CD4-positive, alpha-beta T cell treated with Interleukin-21 for 1 hour (primary cell): ENCODE measurements at regions not wholly inside any gene's neighbourhood (a gene's known extent, or its start where the extent isn't known, plus 50 kb on each side); places are given as distances from the start of the nearest gene placed in this dataset.
"Not testable (repeated sequence)": the region's sequence is repeated elsewhere in the genome, so short reads cannot be mapped to it uniquely, and the experiment has no call there.

Experiments used
- DNase-seq: peaks from one replicate; pipeline ENCODE4 v3.0.0-alpha.2; 2020

GRCh38 chr4:154983714-154984113 lies 202.6 kb downstream of the RBM46 start:
- no peak for DNase-seq

- no peak for DNase-seq
These were observed 203.1 kb downstream of the RBM46 start for GRCh38 chr4:154984148-154984547.

- no peak for DNase-seq
These were observed 203.5 kb downstream of the RBM46 start for GRCh38 chr4:154984616-154985015.

GRCh38 chr4:154985673-154986072 lies 204.6 kb downstream of the RBM46 start:
- DNase-seq = no peak

- DNase-seq = no peak
These were observed 207.4 kb downstream of the RBM46 start for GRCh38 chr4:154988511-154988910.

- DNase-seq = no peak
These were observed 208.4 kb downstream of the RBM46 start for GRCh38 chr4:154989511-154989910.

DNA sequence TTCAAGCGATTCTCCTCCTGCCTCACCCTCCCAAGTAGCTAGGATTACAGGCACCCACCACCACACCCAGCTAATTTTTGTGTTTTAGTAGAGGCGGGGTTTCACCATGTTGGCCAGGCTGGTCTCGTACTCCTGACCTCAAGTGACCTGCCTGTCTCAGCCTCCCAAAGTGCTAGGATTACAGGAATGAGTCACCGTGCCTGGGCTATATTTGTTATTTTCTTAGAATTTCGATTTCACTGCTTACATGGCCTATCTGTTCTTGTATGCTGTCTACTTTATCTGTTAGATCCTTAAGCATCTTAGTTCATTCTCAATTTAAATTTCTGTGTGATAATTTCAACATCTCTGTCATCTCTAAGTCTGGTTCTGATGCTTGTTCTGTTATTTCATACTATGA lies 210.6 kb upstream of the NPY2R start:
- not testable (repeated sequence) for DNase-seq

DNA sequence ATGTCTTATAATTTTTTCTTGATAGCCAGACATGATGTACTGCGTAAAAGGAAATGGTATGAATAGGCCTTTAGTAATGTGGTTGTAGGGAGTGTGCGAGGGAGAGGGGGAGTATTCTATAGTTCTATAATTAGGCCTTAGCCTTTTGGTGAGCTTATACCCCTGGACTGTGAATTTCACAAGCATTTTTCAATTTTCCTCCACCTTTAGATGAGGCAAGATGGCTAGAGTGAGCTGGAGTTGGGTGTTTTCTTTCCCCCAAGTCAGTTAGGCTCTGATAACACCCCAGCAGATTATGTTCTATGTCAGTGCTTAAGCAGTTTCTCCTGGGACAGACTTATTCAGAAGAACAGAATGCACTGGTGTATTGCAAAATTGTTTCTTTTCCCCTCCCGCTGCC lies 210.2 kb upstream of the NPY2R start:
- no peak for DNase-seq

- DNase-seq = no peak
These were observed 209.7 kb upstream of the NPY2R start for GRCh38 chr4:154998773-154999172.

DNA sequence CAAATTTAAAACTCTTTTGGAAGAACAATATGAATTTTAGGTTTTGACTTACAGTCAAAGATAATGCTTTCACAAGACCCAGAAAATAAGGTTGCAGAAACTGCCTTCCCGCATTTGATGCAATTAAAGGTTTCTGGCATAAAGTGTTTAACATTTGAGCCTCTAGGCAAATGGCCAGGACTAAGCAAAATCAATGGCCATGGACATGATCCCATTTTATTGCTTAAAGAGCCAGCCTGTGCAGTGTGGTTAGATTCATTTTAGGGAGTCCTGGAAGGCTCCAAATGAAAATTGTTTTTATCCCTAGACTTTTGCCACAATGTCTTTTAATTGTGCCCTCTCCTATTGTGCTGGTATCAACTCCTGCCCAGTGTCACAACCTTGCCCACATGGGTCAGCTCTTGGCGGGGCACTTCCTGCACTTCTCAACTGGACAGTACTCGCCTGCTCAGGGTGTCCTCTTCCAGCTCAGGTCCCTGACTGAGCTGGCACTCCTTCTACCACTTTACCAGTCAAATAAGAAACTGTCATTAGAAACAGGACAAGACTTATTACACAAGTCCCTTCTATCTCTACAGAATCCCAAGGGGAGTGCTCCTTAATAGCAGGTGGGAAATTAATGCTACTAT lies 208.4 kb upstream of the NPY2R start:
- DNase-seq = no peak

DNA sequence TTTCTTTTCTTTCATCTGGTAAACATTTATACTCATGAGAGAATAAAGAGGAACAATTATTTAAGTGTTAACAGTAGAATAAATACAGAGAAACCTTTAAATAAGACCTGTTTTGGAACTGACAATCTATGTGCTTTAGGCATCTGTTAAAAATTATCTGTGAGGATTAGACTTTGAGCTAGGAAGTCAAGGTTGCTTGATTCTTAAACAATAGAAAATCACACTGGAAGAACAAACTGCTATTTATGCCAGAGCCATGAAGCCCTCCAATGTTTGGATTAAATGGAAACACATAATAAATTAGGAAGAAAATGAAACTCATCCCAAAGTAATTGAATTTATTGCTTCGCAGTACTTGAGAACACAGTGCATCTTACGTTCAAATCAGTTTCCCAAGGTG lies 207.2 kb upstream of the NPY2R start:
- DNase-seq = no peak

- no peak for DNase-seq
These were observed 202.9 kb upstream of the NPY2R start for GRCh38 chr4:155005395-155006090.

DNA sequence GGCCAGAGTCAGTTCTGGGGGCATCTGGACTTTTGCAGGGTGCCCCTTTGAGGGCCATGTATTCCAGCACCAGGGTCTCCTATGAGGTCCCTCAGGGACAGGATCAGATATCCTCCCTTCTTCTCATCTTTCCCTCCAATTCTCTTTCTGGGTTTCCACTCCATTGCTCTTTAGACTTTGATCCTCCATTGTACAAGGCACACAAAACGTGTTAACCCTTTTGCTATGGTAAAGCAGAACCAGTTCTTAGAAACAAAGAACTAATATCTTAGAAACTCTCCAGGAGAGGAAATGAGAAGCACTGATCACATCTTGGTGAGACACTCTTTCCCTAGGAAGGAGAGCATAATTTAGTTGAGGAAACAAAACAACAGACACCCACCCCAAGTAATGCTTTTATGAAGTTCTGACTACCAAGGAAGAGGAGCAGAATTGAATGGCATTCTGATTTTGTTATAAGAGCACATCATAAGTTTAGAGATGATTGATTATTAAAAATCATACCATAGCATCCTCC lies 200.7 kb upstream of the NPY2R start:
- no peak for DNase-seq

DNA sequence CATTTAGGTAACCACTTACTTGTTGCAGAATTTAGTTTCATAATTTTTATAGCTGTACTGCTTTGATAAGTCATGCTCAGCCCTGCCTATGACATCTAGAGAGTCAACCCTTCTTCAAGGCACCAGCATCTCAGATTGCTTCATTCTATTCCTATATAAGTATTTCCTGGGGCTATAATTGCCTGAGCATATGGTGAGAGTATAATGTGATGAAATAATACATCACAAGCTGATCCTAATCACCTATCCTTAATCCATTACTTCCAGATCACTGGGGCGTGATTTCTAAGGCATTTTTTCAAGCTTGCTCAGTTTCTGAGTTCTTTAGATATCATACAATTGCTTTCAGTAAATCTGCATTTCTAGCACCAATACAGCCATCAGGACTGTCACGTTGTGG lies 200.0 kb upstream of the NPY2R start:
- no peak for DNase-seq

DNA sequence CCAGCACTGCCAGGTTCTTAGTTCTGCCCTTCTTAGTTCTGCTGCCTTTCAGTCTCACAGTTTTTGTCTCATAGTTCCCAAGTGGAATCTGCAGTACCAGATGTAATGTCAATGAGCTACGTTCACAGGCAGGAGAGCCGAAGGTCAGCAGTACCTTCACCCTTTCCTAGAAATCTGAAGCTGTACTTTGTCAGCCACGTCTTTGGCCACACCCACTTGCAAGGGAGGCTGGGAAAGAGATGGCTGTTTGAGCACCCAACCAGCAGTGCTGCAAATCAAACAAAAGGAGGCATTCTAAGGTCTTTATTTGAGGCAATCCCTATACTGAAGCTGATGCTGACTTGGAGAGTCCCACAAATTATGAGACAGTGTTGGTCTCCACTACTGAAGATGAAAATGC lies 199.1 kb upstream of the NPY2R start:
- no peak for DNase-seq

GRCh38 chr4:155010376-155010775 lies 198.1 kb upstream of the NPY2R start:
- no peak for DNase-seq

DNA sequence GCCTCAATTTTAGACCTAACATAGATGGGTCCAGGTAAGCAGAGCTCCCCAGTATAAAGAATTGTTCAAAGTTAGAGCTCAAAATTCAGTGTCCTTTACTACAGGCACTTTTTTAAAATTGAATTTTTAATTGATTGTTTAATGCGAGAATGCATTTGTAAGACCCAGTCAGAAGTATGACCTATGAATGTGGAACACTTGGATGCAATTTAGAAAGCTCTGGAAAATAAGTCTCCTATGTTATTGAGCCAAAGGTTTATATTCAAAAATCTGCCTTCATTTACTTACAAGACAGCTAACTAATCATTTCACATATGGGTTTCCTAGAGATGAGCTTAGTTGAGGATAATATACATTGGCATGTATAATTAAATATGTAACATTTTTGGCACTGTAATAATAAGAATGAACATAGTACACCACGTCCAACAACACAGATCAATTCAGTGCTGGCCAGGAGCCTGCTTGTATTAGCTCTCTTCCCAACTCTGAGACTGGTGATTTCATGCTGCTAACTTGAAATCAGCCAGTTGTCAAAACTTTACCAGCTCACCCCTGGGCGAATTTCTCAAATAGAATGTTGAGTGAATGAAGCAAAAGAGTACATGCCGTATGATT lies 197.2 kb upstream of the NPY2R start:
- DNase-seq = no peak

GRCh38 chr4:155012469-155012868 lies 196.0 kb upstream of the NPY2R start:
- no peak for DNase-seq

- no peak for DNase-seq
These were observed 191.0 kb upstream of the NPY2R start for GRCh38 chr4:155017426-155017825.

GRCh38 chr4:155025762-155026457 lies 182.5 kb upstream of the NPY2R start:
- no peak for DNase-seq

DNA sequence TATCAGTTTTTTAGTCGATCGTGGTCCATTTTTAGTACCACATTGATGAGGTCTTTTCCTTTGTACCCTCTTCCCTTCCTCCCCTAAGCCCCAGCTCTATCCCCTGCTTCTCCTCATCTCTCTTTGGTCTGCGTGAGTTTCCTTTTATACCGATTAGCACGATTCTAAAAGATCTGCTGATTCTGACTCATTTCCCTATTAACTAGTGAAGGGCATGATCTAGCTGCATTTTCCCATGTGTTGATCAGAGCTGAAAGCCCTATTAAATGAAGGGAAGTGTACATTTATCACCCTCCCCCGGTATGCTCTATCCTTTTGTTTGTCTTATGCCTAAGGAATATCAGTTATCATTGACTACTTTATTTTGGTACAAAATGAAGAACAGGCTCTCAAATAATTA lies 181.7 kb upstream of the NPY2R start:
- DNase-seq = no peak

- no peak for DNase-seq
These were observed 175.8 kb upstream of the NPY2R start for GRCh38 chr4:155032521-155033229.

GRCh38 chr4:155033604-155034003 lies 174.8 kb upstream of the NPY2R start:
- DNase-seq = no peak
